Body of pancreas (tissue), 4 donors: ENCODE measurements at regions not wholly inside any gene's neighbourhood (a gene's known extent, or its start where the extent isn't known, plus 50 kb on each side); places are given as distances from the start of the nearest gene placed in this dataset.

ENCODE experiments used
- ATAC-seq: fragments of 150-250 bp; one replicate; pipeline ENCODE4 v1.9.1; 2016
- DNase-seq, 4 donors: peaks; one replicate each; pipeline ENCODE4 v3.0.0-alpha.2; 2019
- H3K27ac ChIP-seq, 4 donors: fragments of 200-600 bp; sonication (generic); 1 replicate in 3 of 4; 2 replicates in 1 of 4; pipeline versions ENCODE4 v1.5.1 to v1.6.1; 2016 to 2019; ENCODE audit warnings: mild to moderate bottlenecking in 1 of 4, mixed read lengths in 1 of 4, moderate library complexity in 1 of 4
- H3K27me3 ChIP-seq, 2 donors: fragments of 200-600 bp; sonication (generic); one replicate each; pipeline ENCODE4 v1.6.0; 2016; ENCODE audit warnings: mild to moderate bottlenecking in 1 of 2
- H3K36me3 ChIP-seq, 2 donors: fragments of 200-600 bp; sonication (generic); replicated peaks in 1 of 2; 2 replicates each; pipeline ENCODE4 v1.5.1; 2016; ENCODE audit warnings: low read depth in 2 of 2; ENCODE audit not compliant: insufficient read depth in 1 of 2
- H3K4me1 ChIP-seq: fragments of 200-600 bp; sonication (generic); one replicate; pipeline ENCODE4 v1.6.0; 2016
- H3K4me3 ChIP-seq, 2 donors: fragments of 200-600 bp; sonication (generic); 1 replicate in 1 of 2; 2 replicates in 1 of 2; pipeline ENCODE4 v1.5.1; 2016 to 2019
- H3K9me3 ChIP-seq, 3 donors: fragments of 200-600 bp; sonication (generic); 1 replicate in 2 of 3; 2 replicates in 1 of 3; pipeline ENCODE4 v1.5.1; 2016
- POLR2A ChIP-seq, 3 donors: fragments of 450-650 bp; IDR thresholded peaks; one replicate each; pipeline ENCODE4 v1.6.1; 2016; ENCODE audit warnings: antibody characterized with exemption in 3 of 3, mild to moderate bottlenecking in 2 of 3
- WGBS, 2 donors: methylation state at CpG; one replicate each; pipeline ENCODE4 v1.1.5; 2017; 5-methylcytosine and 5-hydroxymethylcytosine counted together
- intact Hi-C: fragments of 100-400 bp; cut with DNase I; formaldehyde crosslinking; loops from one replicate; pipeline ENCODE4 v1.15.1; 2023
- TF ChIP-seq, protein P1 (sequence below), 7 experiments: fragments of 450-650 bp in 4 of 7; fragments of 200-600 bp in 3 of 7; sonication (generic) in 3 of 7; IDR thresholded peaks; one replicate each; pipeline ENCODE4 v1.5.1; 2016 to 2019; ENCODE audit warnings: antibody characterized with exemption in 7 of 7

- peak in 2 of 4 donors; percentile 9 to 19 for DNase-seq
- intact Hi-C loops, result no loop called here
- TF ChIP-seq POLR2A (IDR thresholded peaks at IDR 0.05), result no peak
- TF ChIP-seq, protein P1, sequence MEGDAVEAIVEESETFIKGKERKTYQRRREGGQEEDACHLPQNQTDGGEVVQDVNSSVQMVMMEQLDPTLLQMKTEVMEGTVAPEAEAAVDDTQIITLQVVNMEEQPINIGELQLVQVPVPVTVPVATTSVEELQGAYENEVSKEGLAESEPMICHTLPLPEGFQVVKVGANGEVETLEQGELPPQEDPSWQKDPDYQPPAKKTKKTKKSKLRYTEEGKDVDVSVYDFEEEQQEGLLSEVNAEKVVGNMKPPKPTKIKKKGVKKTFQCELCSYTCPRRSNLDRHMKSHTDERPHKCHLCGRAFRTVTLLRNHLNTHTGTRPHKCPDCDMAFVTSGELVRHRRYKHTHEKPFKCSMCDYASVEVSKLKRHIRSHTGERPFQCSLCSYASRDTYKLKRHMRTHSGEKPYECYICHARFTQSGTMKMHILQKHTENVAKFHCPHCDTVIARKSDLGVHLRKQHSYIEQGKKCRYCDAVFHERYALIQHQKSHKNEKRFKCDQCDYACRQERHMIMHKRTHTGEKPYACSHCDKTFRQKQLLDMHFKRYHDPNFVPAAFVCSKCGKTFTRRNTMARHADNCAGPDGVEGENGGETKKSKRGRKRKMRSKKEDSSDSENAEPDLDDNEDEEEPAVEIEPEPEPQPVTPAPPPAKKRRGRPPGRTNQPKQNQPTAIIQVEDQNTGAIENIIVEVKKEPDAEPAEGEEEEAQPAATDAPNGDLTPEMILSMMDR (IDR thresholded peaks at IDR 0.05), result peak in 6 of 7 experiments; percentile 17 to 39 (median 29)
- H3K27ac ChIP-seq, result no peak overlapping the region
- H3K36me3 ChIP-seq, result no peaks in the 10 kb centered on the region
- 35 to 44% methylated on average over 3 of the region's 3 CpGs for WGBS, 2 donors
- no peak overlapping the region for H3K4me3 ChIP-seq
- ATAC-seq, result no peak
- H3K4me1 ChIP-seq, result no peaks in the 10 kb centered on the region
- no peaks in the 10 kb centered on the region for H3K9me3 ChIP-seq
- no peaks in the 10 kb centered on the region for H3K27me3 ChIP-seq
Measured at GRCh38 chr20:60137657-60138245, 179.5 kb downstream of the CDH26 start.

DNA sequence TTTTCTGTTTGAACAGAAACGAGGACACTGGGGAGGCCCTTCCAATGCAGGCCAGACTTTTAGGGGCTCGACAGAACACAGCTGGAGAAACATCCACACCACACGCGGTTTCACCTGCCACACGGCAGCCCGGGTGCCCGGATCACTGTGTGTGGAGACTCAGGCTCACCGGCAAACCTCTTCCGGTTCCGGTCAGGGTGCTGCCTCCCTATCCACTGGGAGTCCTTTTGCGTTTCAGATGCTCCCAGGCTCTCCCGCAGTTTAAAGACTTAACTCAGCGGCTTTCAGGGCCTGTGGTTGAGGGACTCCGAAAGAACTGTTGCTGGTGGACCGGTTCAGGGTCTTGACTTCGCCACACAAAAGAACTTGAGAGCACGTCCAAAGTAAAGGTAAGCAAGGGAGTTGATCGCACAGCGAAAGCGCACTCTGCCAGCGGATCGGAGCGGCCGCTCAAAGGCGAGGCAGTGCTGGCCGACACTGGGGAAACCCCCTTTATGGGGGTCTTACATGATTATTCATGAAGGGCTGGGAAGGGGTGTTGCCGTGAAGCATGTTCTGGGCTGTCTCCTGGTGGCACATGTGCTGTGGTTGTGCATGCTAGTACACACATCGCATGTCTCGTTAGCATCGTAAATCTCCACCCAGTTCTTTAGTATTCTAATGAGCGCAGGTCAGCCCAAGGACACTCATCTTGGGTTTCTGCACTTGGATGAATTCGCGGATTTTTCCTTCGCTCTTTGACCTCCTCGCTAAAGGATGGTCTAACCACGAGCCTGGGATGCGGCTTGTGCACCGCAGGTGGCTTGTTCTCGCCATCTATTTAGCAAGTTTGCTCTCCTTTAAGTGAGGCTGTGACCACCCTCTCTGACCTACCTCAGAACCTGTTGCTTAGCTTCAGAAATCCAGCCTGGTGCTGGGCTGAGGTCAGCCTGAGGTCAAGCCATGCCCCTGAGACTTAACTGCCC lies 180.3 kb downstream of the CDH26 start:
- intact Hi-C loops, result no loop called here
- no peak overlapping the region for H3K27ac ChIP-seq
- ATAC-seq, result peak; percentile 48

DNA sequence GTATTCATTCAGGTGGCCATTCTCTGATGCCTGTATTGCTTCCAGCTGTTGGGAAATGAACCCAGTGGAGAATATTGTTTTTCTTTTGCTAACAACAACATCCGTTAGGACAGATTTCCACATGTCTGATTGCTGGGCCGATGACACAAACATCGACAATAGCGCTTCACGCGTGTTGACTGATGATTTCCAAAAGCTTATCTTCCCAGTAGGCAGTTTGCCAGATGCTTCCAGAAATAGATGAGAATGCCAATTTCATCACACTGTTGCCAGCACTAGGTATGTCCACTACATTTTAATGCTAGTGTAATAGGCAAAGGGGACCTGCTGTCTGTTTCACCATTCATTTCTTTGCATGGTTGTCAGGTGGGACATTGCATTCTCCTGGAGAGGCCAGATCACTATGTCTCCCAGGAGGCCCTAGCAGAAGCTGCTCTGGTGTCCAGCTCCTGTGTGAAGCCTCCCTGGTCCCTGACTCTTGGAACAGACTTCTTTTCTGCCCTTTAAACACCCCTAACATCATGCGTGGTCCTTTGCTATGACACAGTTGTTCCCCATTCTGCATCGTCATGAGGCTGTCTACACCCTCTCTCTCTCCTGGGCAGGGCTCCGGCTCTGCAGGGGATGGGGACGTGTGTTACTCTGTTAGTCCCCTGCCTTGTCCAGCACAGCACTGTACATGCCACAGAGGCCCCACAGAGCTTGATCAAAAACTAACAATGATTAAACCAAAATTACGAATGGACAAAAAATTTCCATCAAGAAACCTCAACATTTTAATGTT lies 181.6 kb downstream of the CDH26 start:
- Histone ChIP-seq H3K9me3 (no peaks in the 10 kb centered on the region), H3K4me3 (no peak overlapping the region), H3K4me1 (no peaks in the 10 kb centered on the region), H3K27me3 (no peaks in the 10 kb centered on the region), H3K27ac (no peak overlapping the region), H3K36me3 (no peaks in the 10 kb centered on the region)
- no peak for ATAC-seq
- TF ChIP-seq, protein P1 (IDR thresholded peaks at IDR 0.05), result no peak
- TF ChIP-seq POLR2A (IDR thresholded peaks at IDR 0.05), result no peak
- 69 to 75% methylated on average over 11 of the region's 11 CpGs for WGBS, 2 donors
- intact Hi-C loops, result no loop called here
- DNase-seq, result no peak

More for the DNA sequence above, 180.3 kb downstream of the CDH26 start:
- TF ChIP-seq, protein P1 (IDR thresholded peaks at IDR 0.05), result no peak
- TF ChIP-seq POLR2A (IDR thresholded peaks at IDR 0.05), result peak in 1 of 3 donors; percentile 30
- peak; percentile 43 to 58 (median 52) for DNase-seq
- H3K27me3 ChIP-seq, result no peaks in the 10 kb centered on the region
- H3K4me1 ChIP-seq, result no peaks in the 10 kb centered on the region
- no peaks in the 10 kb centered on the region for H3K36me3 ChIP-seq
- H3K9me3 ChIP-seq, result no peaks in the 10 kb centered on the region
- no peak overlapping the region for H3K4me3 ChIP-seq
- WGBS, 2 donors, result 57 to 60% methylated on average over 33 to 39 of the region's 39 CpGs

GRCh38 chr20:60142587-60142986 lies 184.4 kb downstream of the CDH26 start:
- TF ChIP-seq, protein P1 (IDR thresholded peaks at IDR 0.05), result no peak
- TF ChIP-seq POLR2A (IDR thresholded peaks at IDR 0.05), result no peak
- no peak overlapping the region for H3K27ac ChIP-seq
- no peaks in the 10 kb centered on the region for H3K36me3 ChIP-seq
- intact Hi-C loops, result no loop called here
- H3K4me1 ChIP-seq, result no peaks in the 10 kb centered on the region
- DNase-seq, result no peak
- ATAC-seq, result no peak
- H3K4me3 ChIP-seq, result no peak overlapping the region
- WGBS, 2 donors, result 15 to 19% methylated on average over 1 of the region's 1 CpG
- no peaks in the 10 kb centered on the region for H3K9me3 ChIP-seq
- no peaks in the 10 kb centered on the region for H3K27me3 ChIP-seq
